SU-DHL-6 (cell line): ENCODE measurements at regions not wholly inside any gene's neighbourhood (a gene's known extent, or its start where the extent isn't known, plus 50 kb on each side); places are given as distances from the start of the nearest gene placed in this dataset.

Source experiments
- H2AFZ ChIP-seq: fragments of 200-600 bp; sonication (generic); 2 replicates; pipeline ENCODE4 v1.6.1; 2014; ENCODE audit warnings: low read depth, mild to moderate bottlenecking, moderate library complexity, mixed read lengths, antibody characterized with exemption, low read length; ENCODE audit not compliant: severe bottlenecking
- H3F3A ChIP-seq: fragments of 200-600 bp; shearing (Covaris generic); 2 replicates; pipeline ENCODE4 v1.6.0; 2016; ENCODE audit warnings: antibody characterized with exemption, mild to moderate bottlenecking; ENCODE audit not compliant: insufficient read depth
- H3K27ac ChIP-seq: fragments of 200-600 bp; sonication (generic); 2 replicates; pipeline ENCODE4 v1.5.1; 2016; ENCODE audit warnings: low read depth, mild to moderate bottlenecking, low read length, moderate library complexity, mixed read lengths
- H3K27me3 ChIP-seq: fragments of 200-600 bp; sonication (generic), shearing (Covaris generic); 2 replicates; pipeline ENCODE4 v1.6.0; 2014; ENCODE audit warnings: mild to moderate bottlenecking, low read length
- H3K36me3 ChIP-seq: fragments of 200-600 bp; sonication (generic); 2 replicates; pipeline ENCODE4 v1.6.1; 2014; ENCODE audit warnings: mild to moderate bottlenecking, low read length, mixed read lengths
- H3K4me2 ChIP-seq: fragments of 300-600, 200-600 bp; shearing (Covaris generic), sonication (generic); 2 replicates; pipeline ENCODE4 v1.6.0; 2014; ENCODE audit warnings: low read length, low read depth, mild to moderate bottlenecking; ENCODE audit not compliant: poor library complexity, severe bottlenecking
- H3K4me3 ChIP-seq: fragments of 200-600 bp; sonication (generic); 2 replicates; pipeline ENCODE4 v1.5.1; 2014; ENCODE audit warnings: antibody characterized with exemption, low read length, mild to moderate bottlenecking, mixed read lengths; ENCODE audit not compliant: insufficient read depth, poor library complexity, severe bottlenecking
- H3K79me2 ChIP-seq: fragments of 200-600 bp; sonication (generic); 2 replicates; pipeline ENCODE4 v1.6.1; 2014; ENCODE audit warnings: mild to moderate bottlenecking, low read length, moderate library complexity; ENCODE audit not compliant: insufficient read depth
- H3K9ac ChIP-seq: fragments of 200-600 bp; sonication (generic); 2 replicates; pipeline ENCODE4 v1.7.0; 2014; ENCODE audit warnings: mild to moderate bottlenecking, low read length
- H3K9me2 ChIP-seq: fragments of 200-600 bp; sonication (generic); replicated peaks from 2 replicates; pipeline ENCODE4 v1.6.1; 2014; ENCODE audit warnings: low read length; ENCODE audit not compliant: insufficient read depth
- H3K9me3 ChIP-seq: fragments of 200-600 bp; sonication (generic); 2 replicates; pipeline ENCODE4 v1.6.1; 2014; ENCODE audit warnings: low read length, mixed read lengths; ENCODE audit not compliant: insufficient read depth
- H4K20me1 ChIP-seq: fragments of 200-600 bp; sonication (generic); 2 replicates; pipeline ENCODE4 v1.6.1; 2014; ENCODE audit warnings: low read depth, mild to moderate bottlenecking, antibody characterized with exemption, low read length, moderate library complexity, mixed read lengths
- CTCF ChIP-seq: fragments of 200-600 bp; sonication (generic); IDR thresholded peaks from one replicate; pipeline ENCODE4 v1.5.1; 2017; ENCODE audit warnings: antibody characterized with exemption, mild to moderate bottlenecking, low read length, moderate library complexity; ENCODE audit not compliant: insufficient read depth, poor library complexity, severe bottlenecking
- EZH2phosphoT487 ChIP-seq: fragments of 200-600 bp; sonication (generic), shearing (Covaris generic); conservative IDR thresholded peaks from 2 replicates; pipeline ENCODE4 v1.6.1; 2018; ENCODE audit warnings: mild to moderate bottlenecking, antibody characterized with exemption, low read length, moderate library complexity, mixed read lengths

DNA sequence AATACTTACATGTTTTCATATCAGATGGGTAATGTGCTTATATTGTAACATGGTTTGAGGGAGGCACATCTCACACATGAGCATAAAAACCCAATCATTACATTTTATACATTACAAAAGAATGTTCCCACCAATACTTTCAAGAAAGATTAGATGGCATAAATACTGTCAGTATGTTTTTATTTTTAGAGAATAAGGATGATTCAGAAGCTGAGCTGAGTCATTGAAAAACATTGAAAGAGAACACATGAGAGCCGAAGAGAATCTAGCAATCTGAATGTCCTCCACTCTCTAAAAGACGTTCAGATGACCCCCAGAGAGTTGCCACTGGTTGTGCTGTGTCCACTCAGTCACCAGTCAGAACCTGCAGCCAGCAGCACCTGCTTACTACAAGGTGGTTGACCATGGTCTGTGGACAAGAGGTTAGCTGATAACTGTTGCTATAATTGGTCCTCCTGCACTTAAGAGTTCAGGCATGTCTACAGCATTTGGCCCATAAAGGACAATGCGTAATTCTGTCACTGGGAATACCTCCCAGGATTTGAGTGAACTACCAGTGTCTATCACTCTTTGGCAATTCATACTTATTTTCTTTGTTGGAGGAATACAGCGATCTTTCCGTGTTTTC lies 382.2 kb upstream of the IGFBP7 start:
- H2AFZ ChIP-seq, result no peak overlapping the region
- H3F3A ChIP-seq, result no peaks in the 10 kb centered on the region
- no peaks in the 10 kb centered on the region for H3K27me3 ChIP-seq
- no peaks in the 10 kb centered on the region for H3K36me3 ChIP-seq
- H3K79me2 ChIP-seq, result no peaks in the 10 kb centered on the region
- no peaks in the 10 kb centered on the region for H4K20me1 ChIP-seq
- no peak for TF ChIP-seq CTCF
- no peak for TF ChIP-seq EZH2phosphoT487
- H3K9ac ChIP-seq, result no peak overlapping the region
- H3K9me2 ChIP-seq, result no peaks in the 10 kb centered on the region
- H3K4me2 ChIP-seq, result no peak overlapping the region
- no peak overlapping the region for H3K4me3 ChIP-seq
- no peaks in the 10 kb centered on the region for H3K9me3 ChIP-seq
- H3K27ac ChIP-seq, result no peak overlapping the region

DNA sequence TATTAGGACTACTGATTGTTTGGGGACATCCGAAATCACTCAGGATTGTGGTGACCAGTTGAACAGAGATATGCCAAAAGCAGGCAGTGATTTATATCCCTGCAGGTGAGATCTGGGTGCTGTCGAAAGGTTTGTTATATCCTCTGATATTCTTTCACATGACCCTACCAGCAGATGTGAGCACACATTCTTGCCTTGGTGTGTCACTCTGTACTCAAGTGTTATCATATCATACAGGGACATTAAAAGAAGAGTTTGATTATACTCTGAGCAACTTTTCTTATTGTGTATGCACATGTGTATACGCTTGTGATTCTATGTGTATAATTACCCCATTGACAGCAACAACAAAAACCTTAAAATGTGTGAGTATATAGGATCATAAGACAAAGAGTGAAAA lies 381.2 kb upstream of the IGFBP7 start:
- Histone ChIP-seq H4K20me1 (no peaks in the 10 kb centered on the region), H3K4me2 (no peak overlapping the region), H3K9ac (no peak overlapping the region), H3K4me3 (no peak overlapping the region), H3K27ac (no peak overlapping the region), H3K27me3 (no peaks in the 10 kb centered on the region), H3K79me2 (no peaks in the 10 kb centered on the region), H3K9me2 (no peaks in the 10 kb centered on the region), H2AFZ (no peak overlapping the region), H3F3A (no peaks in the 10 kb centered on the region), H3K36me3 (no peaks in the 10 kb centered on the region), H3K9me3 (no peaks in the 10 kb centered on the region)
- TF ChIP-seq CTCF (no peak), EZH2phosphoT487 (no peak)

DNA sequence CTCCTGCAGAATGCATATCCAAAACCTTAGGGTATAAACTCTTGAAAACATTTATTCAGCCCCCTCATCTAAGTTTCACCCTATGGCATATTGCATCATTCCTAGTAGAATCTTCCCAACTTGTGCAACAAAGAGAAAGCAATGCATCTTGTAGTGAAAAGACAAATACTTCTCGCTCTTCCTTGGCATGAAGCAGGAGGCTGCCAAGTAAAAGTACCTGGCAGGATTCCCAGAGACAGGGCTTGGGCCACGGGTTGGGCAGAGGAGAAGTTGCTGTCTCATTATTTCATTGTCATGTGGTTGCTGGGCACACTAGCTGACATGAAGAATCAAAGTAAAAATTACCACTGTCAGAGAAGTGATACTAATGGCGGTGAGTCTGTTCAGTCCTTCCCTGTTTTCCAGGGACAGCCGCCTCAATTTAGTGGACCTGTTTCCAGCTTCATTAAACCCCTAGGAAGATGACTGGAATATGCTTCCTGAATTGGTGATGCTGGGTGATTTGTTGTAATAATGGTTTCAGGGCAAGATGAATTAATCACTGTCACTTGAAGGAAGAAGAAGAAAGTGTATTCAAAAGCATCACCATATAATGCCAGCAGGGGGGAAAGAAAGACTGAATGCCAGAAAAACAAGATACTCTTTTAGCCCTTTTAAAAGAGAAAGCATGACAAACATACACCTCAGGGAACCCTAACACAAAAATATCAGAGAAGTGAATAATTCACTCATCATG lies 380.5 kb upstream of the IGFBP7 start:
- Histone ChIP-seq H2AFZ (no peak overlapping the region), H4K20me1 (no peaks in the 10 kb centered on the region), H3F3A (no peaks in the 10 kb centered on the region), H3K27me3 (no peaks in the 10 kb centered on the region), H3K27ac (no peak overlapping the region), H3K79me2 (no peaks in the 10 kb centered on the region), H3K9ac (no peak overlapping the region), H3K4me2 (no peak overlapping the region), H3K4me3 (no peak overlapping the region), H3K36me3 (no peaks in the 10 kb centered on the region), H3K9me2 (no peaks in the 10 kb centered on the region), H3K9me3 (no peaks in the 10 kb centered on the region)
- no peak for TF ChIP-seq EZH2phosphoT487
- TF ChIP-seq CTCF, result no peak
